IMR-90 (cell line): ENCODE measurements at regions not wholly inside any gene's neighbourhood (a gene's known extent, or its start where the extent isn't known, plus 50 kb on each side); places are given as distances from the start of the nearest gene placed in this dataset.

Source experiments
- ATAC-seq: fragments of 200-7000 bp; cut with Tn5 transposase; 2 replicates; pipeline ENCODE4 v1.9.1; 2020; ENCODE audit warnings: low read depth, mild to moderate bottlenecking, moderate library complexity
- BruUV-seq: library from RNA; stranded (reverse); fragments of 400-500 nt; replicated peaks from 2 replicates; lab custom pipeline; 2021; lab: Mats Ljungman, UMichigan
- CTCF ChIA-PET: fragments of 300-600 bp; formaldehyde crosslinking; extraction: SDS; loops from one replicate; lab custom pipeline; 2021; ENCODE audit warnings: antibody characterized with exemption; lab: Yijun Ruan, JAX
- POLR2A ChIA-PET: fragments of 300-600 bp; sonication (Branson Sonifier 250); formaldehyde crosslinking; loops from one replicate; lab custom pipeline; 2022; ENCODE audit warnings: antibody characterized with exemption; ENCODE audit not compliant: unreplicated experiment; lab: Charles Lee
- DNase-seq: peaks from one replicate; pipeline ENCODE4 v3.0.0; 2013
- H2AFZ ChIP-seq: replicated peaks from 2 replicates; pipeline ENCODE3; 2013; ENCODE audit warnings: low read length, mild to moderate bottlenecking; ENCODE audit not compliant: poor library complexity
- H2AK5ac ChIP-seq: 2 replicates; pipeline ENCODE4 v1.6.1; 2013; ENCODE audit warnings: low read depth, low read length, inconsistent platforms
- H2AK9ac ChIP-seq: replicated peaks from 2 replicates; pipeline ENCODE3; 2013; ENCODE audit warnings: mild to moderate bottlenecking, low read depth, low read length, moderate library complexity; ENCODE audit not compliant: poor library complexity
- H2BK120ac ChIP-seq: 2 replicates; pipeline ENCODE4 v1.6.1; 2013; ENCODE audit warnings: low read depth, low read length, inconsistent platforms
- H2BK15ac ChIP-seq: 3 replicates; pipeline ENCODE4 v1.6.1; 2013; ENCODE audit warnings: low read depth, low read length, inconsistent platforms
- H2BK20ac ChIP-seq: 2 replicates; pipeline ENCODE4 v1.6.1; 2013; ENCODE audit warnings: low read depth, mild to moderate bottlenecking, inconsistent platforms, low read length, moderate library complexity
- H2BK5ac ChIP-seq: 2 replicates; pipeline ENCODE4 v1.6.1; 2013; ENCODE audit warnings: mild to moderate bottlenecking, low read depth, low read length, inconsistent platforms; ENCODE audit not compliant: poor library complexity, severe bottlenecking
- H3K14ac ChIP-seq: replicated peaks from 2 replicates; pipeline ENCODE4 v1.6.1; 2013; ENCODE audit warnings: low read depth, low read length, inconsistent platforms
- H3K18ac ChIP-seq: 2 replicates; pipeline ENCODE4 v1.6.1; 2013; ENCODE audit warnings: low read depth, low read length, control low read depth
- H3K23ac ChIP-seq: 2 replicates; pipeline ENCODE4 v1.6.1; 2013; ENCODE audit warnings: low read depth, low read length, inconsistent platforms
- H3K27ac ChIP-seq: 2 replicates; pipeline ENCODE4 v1.5.1; 2013; ENCODE audit warnings: mild to moderate bottlenecking, control low read depth, low read length; ENCODE audit not compliant: insufficient read depth
- H3K27me3 ChIP-seq: 2 replicates; pipeline ENCODE4 v1.6.1; 2013; ENCODE audit warnings: low read length; ENCODE audit not compliant: control insufficient read depth, insufficient read depth
- H3K36me3 ChIP-seq: 2 replicates; pipeline ENCODE4 v1.6.1; 2013; ENCODE audit warnings: low read length, mixed read lengths; ENCODE audit not compliant: control insufficient read depth, insufficient read depth
- H3K4ac ChIP-seq: 2 replicates; pipeline ENCODE4 v1.6.1; 2013; ENCODE audit warnings: low read depth, low read length, inconsistent platforms
- H3K4me1 ChIP-seq: 2 replicates; pipeline ENCODE4 v1.6.1; 2013; ENCODE audit warnings: low read length, mixed read lengths; ENCODE audit not compliant: control insufficient read depth, insufficient read depth
- H3K4me2 ChIP-seq: 2 replicates; pipeline ENCODE4 v1.6.1; 2013; ENCODE audit warnings: low read depth, mild to moderate bottlenecking, control low read depth, low read length, moderate library complexity
- H3K4me3 ChIP-seq: 2 replicates; pipeline ENCODE4 v1.5.1; 2013; ENCODE audit warnings: low read depth, mild to moderate bottlenecking, control low read depth, low read length, moderate library complexity; ENCODE audit not compliant: insufficient read depth
- H3K56ac ChIP-seq: 2 replicates; pipeline ENCODE4 v1.6.1; 2013; ENCODE audit warnings: low read length, inconsistent platforms; ENCODE audit not compliant: insufficient read depth; ENCODE audit errors: extremely low read depth
- H3K79me1 ChIP-seq, 2 experiments: 2 replicates each; pipeline ENCODE4 v1.6.1; 2013; ENCODE audit warnings: low read length in 2 of 2, inconsistent platforms in 1 of 2, low read depth in 1 of 2
- H3K9ac ChIP-seq: 2 replicates; pipeline ENCODE4 v1.6.1; 2013; ENCODE audit warnings: low read depth, low read length, control low read depth
- H3K9me1 ChIP-seq: 2 replicates; pipeline ENCODE4 v1.6.1; 2013; ENCODE audit warnings: low read length, inconsistent platforms; ENCODE audit not compliant: insufficient read depth
- H3K9me3 ChIP-seq: 2 replicates; pipeline ENCODE4 v1.6.1; 2013; ENCODE audit warnings: low read length; ENCODE audit not compliant: control insufficient read depth, insufficient read depth
- H4K20me1 ChIP-seq: 2 replicates; pipeline ENCODE4 v1.6.1; 2013; ENCODE audit warnings: low read length, inconsistent platforms; ENCODE audit not compliant: insufficient read depth
- H4K5ac ChIP-seq: 2 replicates; pipeline ENCODE4 v1.6.1; 2013; ENCODE audit warnings: mild to moderate bottlenecking, low read depth, low read length, control low read depth
- H4K8ac ChIP-seq, 2 experiments: 2 replicates each; pipeline ENCODE4 v1.6.1; 2013; ENCODE audit warnings: low read depth in 2 of 2, low read length in 2 of 2, control low read depth in 1 of 2, inconsistent platforms in 1 of 2
- H4K91ac ChIP-seq: 2 replicates; pipeline ENCODE4 v1.6.1; 2013; ENCODE audit warnings: low read depth, low read length, inconsistent platforms; ENCODE audit not compliant: insufficient read depth
- CTCF ChIP-seq: conservative IDR thresholded peaks from 2 replicates; pipeline ENCODE4 v1.5.1; 2012; ENCODE audit warnings: mild to moderate bottlenecking, low read depth, low read length, improper control_type of control experiment
- MAFK ChIP-seq: IDR thresholded peaks from 2 replicates; pipeline ENCODE4 v1.6.1; 2012; ENCODE audit warnings: low read depth, low read length, improper control_type of control experiment
- NFE2L2 ChIP-seq: fragments of 150-350 bp; IDR thresholded peaks from 2 replicates; pipeline ENCODE4 v1.6.1; 2016; ENCODE audit warnings: low read depth, mild to moderate bottlenecking, low read length
- RAD21 ChIP-seq: IDR thresholded peaks from 2 replicates; pipeline ENCODE4 v1.6.1; 2012; ENCODE audit warnings: low read length, improper control_type of control experiment
- SMC3 ChIP-seq: fragments of 150-350 bp; IDR thresholded peaks from 2 replicates; pipeline ENCODE4 v1.6.1; 2016; ENCODE audit warnings: low read depth, mild to moderate bottlenecking, antibody characterized with exemption, low read length, moderate library complexity
- WGBS, 2 experiments: methylation state at CpG; one replicate each; pipeline versions ENCODE4 v1.1.5 to v1.1.7; 2013; ENCODE audit warnings: missing lambda C conversion rate in 2 of 2; ENCODE audit not compliant: insufficient read length in 1 of 2; ENCODE audit errors: extremely low coverage in 2 of 2; 5-methylcytosine and 5-hydroxymethylcytosine counted together
- dilution Hi-C: fragments of 300-500 bp; cut with HindIII; formaldehyde crosslinking; loops from one replicate; pipeline ENCODE4 v1.14.3; 2018; ENCODE audit warnings: low sequenced_read_pairs; ENCODE audit not compliant: unreplicated experiment
- in situ Hi-C: fragments of 300-500 bp; cut with MboI; formaldehyde crosslinking; loops from 3 replicates; pipeline ENCODE4 v1.14.3; 2019; ENCODE audit warnings: low sequenced_read_pairs, inconsistent platforms, mixed read lengths
- intact Hi-C: fragments of 100-400 bp; cut with micrococcal nuclease; formaldehyde crosslinking; loops from 2 replicates; pipeline ENCODE4 v1.10.0; 2022

DNA sequence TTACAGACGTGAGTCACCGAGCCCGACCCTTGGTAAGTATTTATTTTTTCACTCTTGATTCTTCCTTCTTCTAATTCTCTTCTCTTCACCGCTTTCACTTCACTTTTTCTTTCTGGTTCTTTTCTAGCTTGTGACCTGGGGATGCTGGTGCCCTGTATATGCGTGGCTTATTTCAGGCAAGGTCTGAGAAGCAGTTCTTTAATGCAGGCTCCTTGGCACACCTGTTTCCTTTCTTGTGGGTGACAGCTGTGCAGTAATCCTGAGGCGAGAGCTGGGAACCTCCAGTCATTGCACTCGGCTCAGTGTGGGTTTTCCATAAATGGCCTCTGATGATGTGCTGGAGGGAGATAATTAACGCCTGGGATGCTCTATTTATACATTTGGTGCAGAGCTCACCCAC lies 193.8 kb downstream of the TSN start:
- POLR2A ChIA-PET: no interaction called here
- H2AK9ac ChIP-seq: no peak overlapping the region
- no peak overlapping the region for H2BK120ac ChIP-seq
- intact Hi-C loops: no loop called here
- no peaks in the 10 kb centered on the region for H4K20me1 ChIP-seq
- no TSS peak for BruUV-seq
- no peak overlapping the region for H3K14ac ChIP-seq
- H3K4me2 ChIP-seq: no peak overlapping the region
- CTCF ChIA-PET: no interaction called here
- dilution Hi-C loops: no loop called here
- H3K27me3 ChIP-seq: no peaks in the 10 kb centered on the region; the same call in 1 of the 2 replicates
- H3K9me1 ChIP-seq: no peaks in the 10 kb centered on the region
- TF ChIP-seq SMC3 (no peak), MAFK (no peak), NFE2L2 (no peak), RAD21 (no peak), CTCF (no peak)
- ATAC-seq: no peak
- no peak for DNase-seq
- no peak overlapping the region for H2AFZ ChIP-seq
- H2BK5ac ChIP-seq: no peak overlapping the region
- H2BK15ac ChIP-seq: no peak overlapping the region
- H3K36me3 ChIP-seq: no peaks in the 10 kb centered on the region
- H3K9me3 ChIP-seq: no peaks in the 10 kb centered on the region
- H3K79me1 ChIP-seq: no peaks in the 10 kb centered on the region
- no peaks in the 10 kb centered on the region for H3K4me1 ChIP-seq
- no CpG with 5 or more reads among the region's 8 CpGs for WGBS, 2 experiments
- H2AK5ac ChIP-seq: no peak overlapping the region
- no peak overlapping the region for H3K9ac ChIP-seq
- in situ Hi-C loops: no loop called here
- no peak overlapping the region for H4K5ac ChIP-seq
- H4K8ac ChIP-seq: no peak overlapping the region
- H3K27ac ChIP-seq: no peak overlapping the region
- no peak overlapping the region for H3K4me3 ChIP-seq
- no peak overlapping the region for H2BK20ac ChIP-seq
- no peak overlapping the region for H3K4ac ChIP-seq
- H3K18ac ChIP-seq: no peak overlapping the region
- no peak overlapping the region for H3K23ac ChIP-seq
- H4K91ac ChIP-seq: no peak overlapping the region
- no peak overlapping the region for H3K56ac ChIP-seq
